WTC11 (cell line): ENCODE measurements at regions not wholly inside any gene's neighbourhood (a gene's known extent, or its start where the extent isn't known, plus 50 kb on each side); places are given as distances from the start of the nearest gene placed in this dataset.

Experiments used
- ATAC-seq: fragments of 200-7000 bp; cut with Tn5 transposase; 2 replicates; pipeline ENCODE4 v1.10.0; 2021; ENCODE audit warnings: mild to moderate bottlenecking, moderate library complexity
- CTCF ChIA-PET: fragments of 300-600 bp; sonication (Branson Sonifier 250); formaldehyde crosslinking; loops from one replicate; lab custom pipeline; 2021; ENCODE audit warnings: antibody characterized with exemption; lab: Charles Lee
- POLR2A ChIA-PET: fragments of 350-600 bp; sonication (Branson Sonifier 250); formaldehyde crosslinking; loops from one replicate; lab custom pipeline; 2021; ENCODE audit warnings: antibody characterized with exemption; lab: Charles Lee
- DNase-seq: peaks from one replicate; pipeline ENCODE4 v3.0.0; 2021; ENCODE audit warnings: low spot score
- H3K27ac Mint-ChIP-seq: 2 replicates; pipeline ENCODE4 v1.8.0; 2021; ENCODE audit warnings: mixed read lengths
- H3K27me3 Mint-ChIP-seq: 2 replicates; pipeline ENCODE4 v1.8.0; 2021; ENCODE audit warnings: low read depth, mild to moderate bottlenecking, moderate library complexity, mixed read lengths
- H3K36me3 Mint-ChIP-seq: 2 replicates; pipeline ENCODE4 v1.8.0; 2021; ENCODE audit warnings: mixed read lengths
- H3K4me1 Mint-ChIP-seq: 2 replicates; pipeline ENCODE4 v1.8.0; 2022; ENCODE audit warnings: mixed read lengths
- H3K4me3 Mint-ChIP-seq: 2 replicates; pipeline ENCODE4 v1.8.0; 2021; ENCODE audit warnings: mild to moderate bottlenecking, moderate library complexity, mixed read lengths
- H3K9me3 Mint-ChIP-seq: 2 replicates; pipeline ENCODE4 v1.8.0; 2021; ENCODE audit warnings: mixed read lengths
- CREM ChIP-seq: sonication (generic); formaldehyde crosslinking; IDR thresholded peaks from 2 replicates; pipeline ENCODE4 v1.8.1; 2022; ENCODE audit warnings: mild to moderate bottlenecking, missing genetic modification reagents, moderate library complexity
- ELF4 ChIP-seq: sonication (generic); formaldehyde crosslinking; IDR thresholded peaks from 2 replicates; pipeline ENCODE4 v1.8.1; 2022; ENCODE audit warnings: low read depth, mild to moderate bottlenecking, moderate library complexity, missing genetic modification reagents
- ESRRA ChIP-seq: sonication (generic); formaldehyde crosslinking; IDR thresholded peaks from 2 replicates; pipeline ENCODE4 v1.8.1; 2022; ENCODE audit warnings: mild to moderate bottlenecking, missing genetic modification reagents, borderline replicate concordance
- GRHL2 ChIP-seq: fragments of 250-450 bp; sonication (Bioruptor Pico); IDR thresholded peaks from 2 replicates; pipeline ENCODE4 v1.8.0; 2022; ENCODE audit warnings: mild to moderate bottlenecking, moderate library complexity; ENCODE audit not compliant: insufficient replicate concordance, severe bottlenecking
- HMGA2 ChIP-seq: fragments of 250-450 bp; sonication (Bioruptor Pico); IDR thresholded peaks from 2 replicates; pipeline ENCODE4 v1.4.0; 2021; ENCODE audit warnings: mild to moderate bottlenecking, moderate library complexity
- MLX ChIP-seq: sonication (generic); formaldehyde crosslinking; IDR thresholded peaks from 2 replicates; pipeline ENCODE4 v1.8.1; 2023; ENCODE audit warnings: mild to moderate bottlenecking, missing genetic modification reagents, moderate library complexity
- NFE2L1 ChIP-seq: sonication (generic); formaldehyde crosslinking; IDR thresholded peaks from 2 replicates; pipeline ENCODE4 v1.8.1; 2023; ENCODE audit warnings: missing genetic modification reagents
- NFYB ChIP-seq: sonication (generic); formaldehyde crosslinking; conservative IDR thresholded peaks from 2 replicates; pipeline ENCODE4 v1.8.0; 2022; ENCODE audit warnings: low read depth, missing genetic modification reagents
- NR2C2 ChIP-seq: sonication (generic); formaldehyde crosslinking; IDR thresholded peaks from 2 replicates; pipeline ENCODE4 v1.8.0; 2022; ENCODE audit warnings: mild to moderate bottlenecking, missing genetic modification reagents
- OVOL2 ChIP-seq: fragments of 250-450 bp; sonication (Bioruptor Pico); IDR thresholded peaks from 2 replicates; pipeline ENCODE4 v1.9.0; 2021; ENCODE audit warnings: mild to moderate bottlenecking, borderline replicate concordance
- RELA ChIP-seq: sonication (generic); formaldehyde crosslinking; IDR thresholded peaks from 2 replicates; pipeline ENCODE4 v1.8.1; 2022; ENCODE audit warnings: missing genetic modification reagents, mild to moderate bottlenecking, borderline replicate concordance
- SMAD3 ChIP-seq: sonication (generic); formaldehyde crosslinking; IDR thresholded peaks from 2 replicates; pipeline ENCODE4 v1.8.0; 2022; ENCODE audit warnings: missing genetic modification reagents, mild to moderate bottlenecking, borderline replicate concordance
- ZNF232 ChIP-seq: sonication (generic); formaldehyde crosslinking; IDR thresholded peaks from 2 replicates; pipeline ENCODE4 v1.8.0; 2022; ENCODE audit warnings: mild to moderate bottlenecking, missing genetic modification reagents
- ZNF317 ChIP-seq: sonication (generic); formaldehyde crosslinking; IDR thresholded peaks from 2 replicates; pipeline ENCODE4 v1.8.1; 2023; ENCODE audit warnings: low read depth, mild to moderate bottlenecking, moderate library complexity, missing genetic modification reagents, borderline replicate concordance
- ZNF423 ChIP-seq: fragments of 250-450 bp; sonication (Bioruptor Pico); IDR thresholded peaks from 2 replicates; pipeline ENCODE4 v2.1.2; 2022; ENCODE audit warnings: mild to moderate bottlenecking, moderate library complexity
- TF ChIP-seq, protein P1 (sequence below): sonication (generic); formaldehyde crosslinking; IDR thresholded peaks from 2 replicates; pipeline ENCODE4 v1.8.1; 2023; ENCODE audit warnings: mild to moderate bottlenecking, missing genetic modification reagents, moderate library complexity
- TF ChIP-seq, protein P2 (sequence below): fragments of 250-450 bp; sonication (Bioruptor Pico); IDR thresholded peaks from 2 replicates; pipeline ENCODE4 v1.8.0; 2021; ENCODE audit warnings: mild to moderate bottlenecking
- TF ChIP-seq, protein P3 (sequence below): sonication (generic); formaldehyde crosslinking; conservative IDR thresholded peaks from 2 replicates; pipeline ENCODE4 v1.8.1; 2022; ENCODE audit warnings: mild to moderate bottlenecking, missing genetic modification reagents
- TF ChIP-seq, protein P4 (sequence below): sonication (generic); formaldehyde crosslinking; IDR thresholded peaks from 2 replicates; pipeline ENCODE4 v1.8.1; 2022; ENCODE audit warnings: low read depth, mild to moderate bottlenecking, moderate library complexity, missing genetic modification reagents, borderline replicate concordance
- TF ChIP-seq, protein P5 (sequence below): sonication (generic); formaldehyde crosslinking; IDR thresholded peaks from 2 replicates; pipeline ENCODE4 v1.8.0; 2022; ENCODE audit warnings: mild to moderate bottlenecking, missing genetic modification reagents
- TF ChIP-seq, protein P6 (sequence below): sonication (generic); formaldehyde crosslinking; IDR thresholded peaks from 2 replicates; pipeline ENCODE4 v1.8.1; 2022; ENCODE audit warnings: missing genetic modification reagents, borderline replicate concordance
- TF ChIP-seq, protein P7 (sequence below): sonication (generic); formaldehyde crosslinking; conservative IDR thresholded peaks from 2 replicates; pipeline ENCODE4 v1.8.1; 2023; ENCODE audit warnings: mild to moderate bottlenecking, low read depth, missing genetic modification reagents, moderate library complexity

- TF ChIP-seq, protein P1, sequence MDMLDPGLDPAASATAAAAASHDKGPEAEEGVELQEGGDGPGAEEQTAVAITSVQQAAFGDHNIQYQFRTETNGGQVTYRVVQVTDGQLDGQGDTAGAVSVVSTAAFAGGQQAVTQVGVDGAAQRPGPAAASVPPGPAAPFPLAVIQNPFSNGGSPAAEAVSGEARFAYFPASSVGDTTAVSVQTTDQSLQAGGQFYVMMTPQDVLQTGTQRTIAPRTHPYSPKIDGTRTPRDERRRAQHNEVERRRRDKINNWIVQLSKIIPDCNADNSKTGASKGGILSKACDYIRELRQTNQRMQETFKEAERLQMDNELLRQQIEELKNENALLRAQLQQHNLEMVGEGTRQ, result no peak
Observed at GRCh38 chr5:144026286-144026685, 144.2 kb downstream of the YIPF5 start (continued).

DNA sequence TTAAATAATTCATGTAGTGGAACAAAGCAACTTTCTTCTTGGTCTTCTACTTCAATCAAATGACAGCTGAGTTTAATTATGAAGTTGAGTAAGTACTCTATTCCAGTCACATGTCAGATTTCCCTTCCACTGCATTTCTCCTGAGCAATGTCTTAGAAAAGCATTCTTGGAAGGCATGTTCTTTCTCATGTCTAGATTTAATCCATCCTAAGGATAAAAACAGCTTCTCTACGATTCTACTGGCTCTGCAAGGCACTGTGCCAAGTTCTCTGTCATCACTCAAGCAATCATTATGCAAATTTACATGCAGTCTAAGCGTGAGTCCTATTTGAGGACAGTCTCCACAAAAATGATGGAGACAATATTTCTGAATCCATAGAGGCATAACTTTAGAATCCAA lies 142.4 kb downstream of the YIPF5 start:
- Mint-ChIP-seq H3K4me3 (no peak overlapping the region), H3K27me3 (no peaks in the 10 kb centered on the region), H3K27ac (no peak overlapping the region), H3K36me3 (no peaks in the 10 kb centered on the region; the same call in 1 of the 2 replicates), H3K9me3 (peaks cover 3% of the 10 kb centered on the region; the same call in 1 of the 2 replicates), H3K4me1 (no peaks in the 10 kb centered on the region)
- ChIA-PET POLR2A (no interaction called here), CTCF (no interaction called here)
- ATAC-seq, result no peak
- TF ChIP-seq OVOL2 (no peak), ELF4 (CRISPR knock-in tag) (no peak), ZNF423 (CRISPR knock-in tag) (no peak), ESRRA (CRISPR knock-in tag) (no peak), MLX (CRISPR knock-in tag) (no peak), ZNF317 (CRISPR knock-in tag) (no peak), CREM (CRISPR knock-in tag) (no peak), GRHL2 (CRISPR knock-in tag) (no peak), RELA (no peak), HMGA2 (CRISPR knock-in tag) (no peak), NR2C2 (CRISPR knock-in tag) (no peak), NFYB (CRISPR knock-in tag) (no peak)
- TF ChIP-seq, protein P2, sequence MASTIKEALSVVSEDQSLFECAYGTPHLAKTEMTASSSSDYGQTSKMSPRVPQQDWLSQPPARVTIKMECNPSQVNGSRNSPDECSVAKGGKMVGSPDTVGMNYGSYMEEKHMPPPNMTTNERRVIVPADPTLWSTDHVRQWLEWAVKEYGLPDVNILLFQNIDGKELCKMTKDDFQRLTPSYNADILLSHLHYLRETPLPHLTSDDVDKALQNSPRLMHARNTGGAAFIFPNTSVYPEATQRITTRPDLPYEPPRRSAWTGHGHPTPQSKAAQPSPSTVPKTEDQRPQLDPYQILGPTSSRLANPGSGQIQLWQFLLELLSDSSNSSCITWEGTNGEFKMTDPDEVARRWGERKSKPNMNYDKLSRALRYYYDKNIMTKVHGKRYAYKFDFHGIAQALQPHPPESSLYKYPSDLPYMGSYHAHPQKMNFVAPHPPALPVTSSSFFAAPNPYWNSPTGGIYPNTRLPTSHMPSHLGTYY (CRISPR knock-in tag), result no peak
- TF ChIP-seq, protein P3, sequence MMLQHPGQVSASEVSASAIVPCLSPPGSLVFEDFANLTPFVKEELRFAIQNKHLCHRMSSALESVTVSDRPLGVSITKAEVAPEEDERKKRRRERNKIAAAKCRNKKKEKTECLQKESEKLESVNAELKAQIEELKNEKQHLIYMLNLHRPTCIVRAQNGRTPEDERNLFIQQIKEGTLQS (CRISPR knock-in tag), result no peak
- TF ChIP-seq, protein P4, sequence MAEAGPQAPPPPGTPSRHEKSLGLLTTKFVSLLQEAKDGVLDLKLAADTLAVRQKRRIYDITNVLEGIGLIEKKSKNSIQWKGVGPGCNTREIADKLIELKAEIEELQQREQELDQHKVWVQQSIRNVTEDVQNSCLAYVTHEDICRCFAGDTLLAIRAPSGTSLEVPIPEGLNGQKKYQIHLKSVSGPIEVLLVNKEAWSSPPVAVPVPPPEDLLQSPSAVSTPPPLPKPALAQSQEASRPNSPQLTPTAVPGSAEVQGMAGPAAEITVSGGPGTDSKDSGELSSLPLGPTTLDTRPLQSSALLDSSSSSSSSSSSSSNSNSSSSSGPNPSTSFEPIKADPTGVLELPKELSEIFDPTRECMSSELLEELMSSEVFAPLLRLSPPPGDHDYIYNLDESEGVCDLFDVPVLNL (CRISPR knock-in tag), result no peak
- no peak for DNase-seq

GRCh38 chr5:144028636-144029035 lies 141.8 kb downstream of the YIPF5 start:
- Mint-ChIP-seq H3K36me3 (no peaks in the 10 kb centered on the region), H3K27ac (no peak overlapping the region), H3K4me3 (no peak overlapping the region), H3K4me1 (no peaks in the 10 kb centered on the region), H3K9me3 (no peaks in the 10 kb centered on the region), H3K27me3 (no peaks in the 10 kb centered on the region)
- ATAC-seq, result no peak
- no peak for DNase-seq
- POLR2A ChIA-PET, result no interaction called here
- CTCF ChIA-PET, result no interaction called here
- TF ChIP-seq, protein P5, sequence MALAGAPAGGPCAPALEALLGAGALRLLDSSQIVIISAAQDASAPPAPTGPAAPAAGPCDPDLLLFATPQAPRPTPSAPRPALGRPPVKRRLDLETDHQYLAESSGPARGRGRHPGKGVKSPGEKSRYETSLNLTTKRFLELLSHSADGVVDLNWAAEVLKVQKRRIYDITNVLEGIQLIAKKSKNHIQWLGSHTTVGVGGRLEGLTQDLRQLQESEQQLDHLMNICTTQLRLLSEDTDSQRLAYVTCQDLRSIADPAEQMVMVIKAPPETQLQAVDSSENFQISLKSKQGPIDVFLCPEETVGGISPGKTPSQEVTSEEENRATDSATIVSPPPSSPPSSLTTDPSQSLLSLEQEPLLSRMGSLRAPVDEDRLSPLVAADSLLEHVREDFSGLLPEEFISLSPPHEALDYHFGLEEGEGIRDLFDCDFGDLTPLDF (CRISPR knock-in tag), result no peak
- TF ChIP-seq, protein P6, sequence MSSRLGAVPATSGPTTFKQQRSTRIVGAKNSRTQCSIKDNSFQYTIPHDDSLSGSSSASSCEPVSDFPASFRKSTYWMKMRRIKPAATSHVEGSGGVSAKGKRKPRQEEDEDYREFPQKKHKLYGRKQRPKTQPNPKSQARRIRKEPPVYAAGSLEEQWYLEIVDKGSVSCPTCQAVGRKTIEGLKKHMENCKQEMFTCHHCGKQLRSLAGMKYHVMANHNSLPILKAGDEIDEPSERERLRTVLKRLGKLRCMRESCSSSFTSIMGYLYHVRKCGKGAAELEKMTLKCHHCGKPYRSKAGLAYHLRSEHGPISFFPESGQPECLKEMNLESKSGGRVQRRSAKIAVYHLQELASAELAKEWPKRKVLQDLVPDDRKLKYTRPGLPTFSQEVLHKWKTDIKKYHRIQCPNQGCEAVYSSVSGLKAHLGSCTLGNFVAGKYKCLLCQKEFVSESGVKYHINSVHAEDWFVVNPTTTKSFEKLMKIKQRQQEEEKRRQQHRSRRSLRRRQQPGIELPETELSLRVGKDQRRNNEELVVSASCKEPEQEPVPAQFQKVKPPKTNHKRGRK (CRISPR knock-in tag), result no peak
- TF ChIP-seq, protein P1, result no peak
- TF ChIP-seq NR2C2 (CRISPR knock-in tag) (no peak), SMAD3 (CRISPR knock-in tag) (no peak), ZNF423 (CRISPR knock-in tag) (no peak), ZNF232 (CRISPR knock-in tag) (no peak), NFE2L1 (CRISPR knock-in tag) (no peak), MLX (CRISPR knock-in tag) (no peak)
- TF ChIP-seq, protein P7, sequence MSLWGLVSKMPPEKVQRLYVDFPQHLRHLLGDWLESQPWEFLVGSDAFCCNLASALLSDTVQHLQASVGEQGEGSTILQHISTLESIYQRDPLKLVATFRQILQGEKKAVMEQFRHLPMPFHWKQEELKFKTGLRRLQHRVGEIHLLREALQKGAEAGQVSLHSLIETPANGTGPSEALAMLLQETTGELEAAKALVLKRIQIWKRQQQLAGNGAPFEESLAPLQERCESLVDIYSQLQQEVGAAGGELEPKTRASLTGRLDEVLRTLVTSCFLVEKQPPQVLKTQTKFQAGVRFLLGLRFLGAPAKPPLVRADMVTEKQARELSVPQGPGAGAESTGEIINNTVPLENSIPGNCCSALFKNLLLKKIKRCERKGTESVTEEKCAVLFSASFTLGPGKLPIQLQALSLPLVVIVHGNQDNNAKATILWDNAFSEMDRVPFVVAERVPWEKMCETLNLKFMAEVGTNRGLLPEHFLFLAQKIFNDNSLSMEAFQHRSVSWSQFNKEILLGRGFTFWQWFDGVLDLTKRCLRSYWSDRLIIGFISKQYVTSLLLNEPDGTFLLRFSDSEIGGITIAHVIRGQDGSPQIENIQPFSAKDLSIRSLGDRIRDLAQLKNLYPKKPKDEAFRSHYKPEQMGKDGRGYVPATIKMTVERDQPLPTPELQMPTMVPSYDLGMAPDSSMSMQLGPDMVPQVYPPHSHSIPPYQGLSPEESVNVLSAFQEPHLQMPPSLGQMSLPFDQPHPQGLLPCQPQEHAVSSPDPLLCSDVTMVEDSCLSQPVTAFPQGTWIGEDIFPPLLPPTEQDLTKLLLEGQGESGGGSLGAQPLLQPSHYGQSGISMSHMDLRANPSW (CRISPR knock-in tag), result no peak
